ENCODE measurements at regions not wholly inside any gene's neighbourhood (a gene's known extent, or its start where the extent isn't known, plus 50 kb on each side); places are given as distances from the start of the nearest gene placed in this dataset.

DNA sequence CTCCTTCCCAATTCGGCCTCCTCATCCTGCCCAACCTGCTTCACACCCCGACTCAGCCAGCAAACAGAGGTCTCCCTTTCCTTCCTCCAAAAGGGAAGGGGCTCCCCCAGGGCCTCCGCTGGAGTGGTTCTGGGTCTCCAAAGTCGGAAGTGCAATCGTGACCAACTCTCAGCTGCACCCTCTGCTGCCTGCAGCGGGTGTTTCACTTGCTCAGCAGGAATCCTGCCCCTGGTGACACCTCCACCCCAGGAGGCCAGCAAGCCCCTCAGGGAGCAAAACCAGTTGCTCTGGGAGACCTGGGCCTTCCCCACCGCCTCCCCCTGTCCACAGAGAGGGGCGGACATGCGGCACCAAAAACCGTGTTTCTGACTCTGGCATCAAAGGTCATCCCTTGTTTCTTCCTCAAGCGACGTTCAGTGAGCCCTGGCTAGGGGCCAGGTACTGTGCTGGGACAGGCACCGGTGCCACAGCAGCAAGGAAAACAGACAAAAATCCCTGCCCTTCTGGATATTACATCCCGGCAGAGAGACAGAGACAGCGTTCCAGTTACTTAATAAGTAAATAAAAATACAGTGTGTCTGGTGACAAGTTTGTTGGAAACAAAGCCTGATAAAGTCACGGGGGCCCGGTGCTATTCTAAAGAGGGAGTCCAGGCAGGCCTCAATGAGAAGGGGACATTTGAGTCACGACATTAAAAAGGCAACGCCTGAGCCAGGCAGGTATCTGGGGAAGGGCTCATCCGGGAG lies 219.0 kb downstream of the BMP7 start:
- H3K9me3 ChIP-seq = no peaks in the 10 kb centered on the region
- 32% methylated on average over 20 of the region's 20 CpGs for WGBS
- no peaks in the 10 kb centered on the region for H3K36me3 ChIP-seq
- H3K27me3 ChIP-seq = peaks cover 11% of the 10 kb centered on the region
- peak overlapping the region; percentile 51 for H3K27ac ChIP-seq
- peaks cover 49% of the 10 kb centered on the region for H3K4me1 ChIP-seq
- peak in 1 of 2 donors; percentile 72 for DNase-seq (ENCODE audit: low spot score in 2 of 2)
- no peak overlapping the region for H3K4me3 ChIP-seq
- TF ChIP-seq EP300 (IDR thresholded peaks at IDR 0.05) = no peak
- TF ChIP-seq POLR2A (IDR thresholded peaks at IDR 0.05) = no peak
- no peak for TF ChIP-seq POLR2AphosphoS5 (IDR thresholded peaks at IDR 0.05)
- TF ChIP-seq, protein P1, sequence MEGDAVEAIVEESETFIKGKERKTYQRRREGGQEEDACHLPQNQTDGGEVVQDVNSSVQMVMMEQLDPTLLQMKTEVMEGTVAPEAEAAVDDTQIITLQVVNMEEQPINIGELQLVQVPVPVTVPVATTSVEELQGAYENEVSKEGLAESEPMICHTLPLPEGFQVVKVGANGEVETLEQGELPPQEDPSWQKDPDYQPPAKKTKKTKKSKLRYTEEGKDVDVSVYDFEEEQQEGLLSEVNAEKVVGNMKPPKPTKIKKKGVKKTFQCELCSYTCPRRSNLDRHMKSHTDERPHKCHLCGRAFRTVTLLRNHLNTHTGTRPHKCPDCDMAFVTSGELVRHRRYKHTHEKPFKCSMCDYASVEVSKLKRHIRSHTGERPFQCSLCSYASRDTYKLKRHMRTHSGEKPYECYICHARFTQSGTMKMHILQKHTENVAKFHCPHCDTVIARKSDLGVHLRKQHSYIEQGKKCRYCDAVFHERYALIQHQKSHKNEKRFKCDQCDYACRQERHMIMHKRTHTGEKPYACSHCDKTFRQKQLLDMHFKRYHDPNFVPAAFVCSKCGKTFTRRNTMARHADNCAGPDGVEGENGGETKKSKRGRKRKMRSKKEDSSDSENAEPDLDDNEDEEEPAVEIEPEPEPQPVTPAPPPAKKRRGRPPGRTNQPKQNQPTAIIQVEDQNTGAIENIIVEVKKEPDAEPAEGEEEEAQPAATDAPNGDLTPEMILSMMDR (IDR thresholded peaks at IDR 0.05) = no peak

DNA sequence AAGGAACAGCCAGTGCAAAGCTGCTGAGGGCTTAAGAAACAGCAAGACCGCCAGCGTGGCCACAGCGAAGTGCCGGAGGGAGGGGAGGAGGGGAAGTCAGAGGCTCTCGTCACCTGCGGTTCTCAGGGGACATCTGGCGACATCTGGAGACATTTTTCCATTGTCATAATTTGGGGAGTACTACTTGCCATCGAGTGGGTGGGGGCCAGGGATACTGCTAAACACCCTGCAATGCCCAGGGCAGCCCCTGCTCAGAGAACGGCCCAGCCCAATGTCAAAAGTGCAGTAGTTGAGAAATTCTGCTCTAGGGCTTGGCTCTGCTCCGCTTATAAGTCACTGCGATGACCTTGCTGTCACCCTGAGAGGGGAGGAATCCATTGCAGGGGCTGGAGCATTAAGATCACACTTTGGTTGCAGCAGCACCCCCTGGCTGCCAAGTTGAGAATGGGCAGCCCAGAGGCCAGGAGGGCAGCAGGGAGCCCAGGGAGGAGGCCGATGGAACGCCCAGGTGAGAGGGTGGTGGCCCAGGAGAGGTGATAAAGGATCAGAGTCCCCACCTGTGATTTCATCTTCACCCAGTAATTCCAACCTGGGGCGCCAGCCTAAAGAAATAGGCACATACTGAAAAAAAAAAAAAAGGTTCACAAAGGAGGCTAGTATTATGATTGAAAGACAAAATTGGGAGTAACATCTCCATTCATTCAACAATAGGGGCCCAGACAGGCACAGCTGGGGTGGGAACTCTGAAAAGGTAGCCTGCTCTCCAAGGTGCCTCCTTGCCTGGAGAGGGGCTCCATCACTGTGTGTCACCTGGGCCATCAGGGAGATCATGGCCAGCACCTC lies 218.2 kb downstream of the BMP7 start:
- TF ChIP-seq EP300 (IDR thresholded peaks at IDR 0.05) (no peak), POLR2AphosphoS5 (IDR thresholded peaks at IDR 0.05) (peak in 1 of 3 donors; percentile 42), POLR2A (IDR thresholded peaks at IDR 0.05) (no peak)
- TF ChIP-seq, protein P1 (IDR thresholded peaks at IDR 0.05) = peak; percentile 44 to 61
- H3K9me3 ChIP-seq = no peaks in the 10 kb centered on the region
- peaks cover 42% of the 10 kb centered on the region for H3K4me1 ChIP-seq
- H3K4me3 ChIP-seq = no peak overlapping the region
- DNase-seq (ENCODE audit: low spot score in 2 of 2) = peak in 1 of 2 donors; percentile 67
- 33% methylated on average over 12 of the region's 14 CpGs for WGBS
- H3K27me3 ChIP-seq = peaks cover 11% of the 10 kb centered on the region
- H3K36me3 ChIP-seq = no peaks in the 10 kb centered on the region
- H3K27ac ChIP-seq = peak overlapping the region; percentile 51

DNA sequence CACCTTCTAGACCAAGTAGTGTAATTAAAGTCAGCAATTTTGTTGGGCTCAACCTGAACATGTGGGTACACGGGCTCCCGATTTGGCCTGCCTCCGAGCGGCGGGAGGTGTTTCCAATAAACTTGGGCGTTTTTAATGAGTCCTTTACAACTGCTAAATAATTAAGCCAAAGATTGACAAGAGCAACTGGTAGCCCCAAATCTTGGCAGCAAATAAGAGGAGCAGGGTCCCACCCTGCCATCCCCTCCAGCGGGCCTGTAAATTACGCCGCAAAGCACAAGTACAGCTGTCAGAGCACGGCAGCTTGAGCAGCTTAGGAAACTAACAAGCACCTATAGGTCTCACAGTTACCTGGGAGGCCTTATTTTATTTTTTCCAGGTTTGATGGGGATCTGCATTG lies 217.1 kb downstream of the BMP7 start:
- H3K9me3 ChIP-seq = no peaks in the 10 kb centered on the region
- peaks cover 39% of the 10 kb centered on the region for H3K4me1 ChIP-seq
- no peaks in the 10 kb centered on the region for H3K36me3 ChIP-seq
- TF ChIP-seq POLR2A (IDR thresholded peaks at IDR 0.05) (no peak), POLR2AphosphoS5 (IDR thresholded peaks at IDR 0.05) (no peak), EP300 (IDR thresholded peaks at IDR 0.05) (no peak)
- TF ChIP-seq, protein P1 (IDR thresholded peaks at IDR 0.05) = no peak
- no peak overlapping the region for H3K4me3 ChIP-seq
- no peak for DNase-seq (ENCODE audit: low spot score in 2 of 2)
- 58% methylated on average over 10 of the region's 10 CpGs for WGBS
- peak overlapping the region; percentile 34 for H3K27ac ChIP-seq
- peaks cover 5% of the 10 kb centered on the region for H3K27me3 ChIP-seq

DNA sequence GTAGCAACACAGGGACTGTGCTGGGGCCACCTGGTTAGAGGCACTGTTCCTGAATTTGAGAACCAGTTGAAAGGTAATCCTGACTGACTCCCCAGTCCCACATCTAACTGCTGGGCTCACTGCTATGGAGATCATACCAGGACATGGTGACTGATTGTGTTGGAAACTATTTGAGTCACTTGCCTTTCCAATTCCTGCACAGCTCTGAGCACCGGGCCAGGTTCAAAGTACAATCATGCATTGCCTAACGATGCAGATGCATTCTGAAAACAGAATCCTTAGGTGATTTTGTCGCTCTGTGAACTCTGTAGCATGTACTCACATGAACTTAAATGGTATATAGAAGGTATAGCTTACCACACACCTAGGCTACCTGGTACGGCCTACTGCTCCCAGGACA lies 215.3 kb downstream of the BMP7 start:
- H3K27ac ChIP-seq = no peak overlapping the region
- H3K9me3 ChIP-seq = no peaks in the 10 kb centered on the region
- no peak for DNase-seq (ENCODE audit: low spot score in 2 of 2)
- no peak overlapping the region for H3K4me3 ChIP-seq
- H3K27me3 ChIP-seq = peaks cover 5% of the 10 kb centered on the region
- WGBS = 61% methylated on average over 4 of the region's 4 CpGs
- H3K4me1 ChIP-seq = peaks cover 39% of the 10 kb centered on the region
- H3K36me3 ChIP-seq = no peaks in the 10 kb centered on the region
- TF ChIP-seq POLR2AphosphoS5 (IDR thresholded peaks at IDR 0.05) (no peak), EP300 (IDR thresholded peaks at IDR 0.05) (no peak), POLR2A (IDR thresholded peaks at IDR 0.05) (no peak)
- TF ChIP-seq, protein P1 (IDR thresholded peaks at IDR 0.05) = no peak

DNA sequence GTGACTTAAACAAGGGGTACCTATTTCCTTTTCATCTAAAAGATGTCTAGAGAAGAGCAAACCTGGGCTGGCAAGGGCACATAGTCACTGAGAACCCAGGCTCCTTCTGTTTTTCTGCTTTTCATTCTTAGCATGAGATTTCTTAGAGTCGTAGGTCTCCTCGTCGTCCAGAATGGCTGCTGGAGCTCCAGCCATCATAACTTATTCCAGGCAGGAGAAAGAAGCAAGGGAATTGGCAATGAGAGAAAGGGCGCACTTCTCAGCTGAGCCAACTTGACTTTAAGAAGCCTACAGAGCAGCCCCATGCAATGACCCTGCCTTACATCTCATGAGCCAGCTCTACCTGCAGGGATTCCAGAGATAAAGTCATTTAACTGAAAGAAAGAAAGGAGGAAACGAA lies 213.4 kb downstream of the BMP7 start:
- peaks cover 30% of the 10 kb centered on the region for H3K4me1 ChIP-seq
- WGBS = 90% methylated on average over 5 of the region's 5 CpGs
- no peaks in the 10 kb centered on the region for H3K9me3 ChIP-seq
- no peaks in the 10 kb centered on the region for H3K27me3 ChIP-seq
- H3K27ac ChIP-seq = peak overlapping the region; percentile 85
- TF ChIP-seq POLR2AphosphoS5 (IDR thresholded peaks at IDR 0.05) (no peak), EP300 (IDR thresholded peaks at IDR 0.05) (no peak), POLR2A (IDR thresholded peaks at IDR 0.05) (no peak)
- TF ChIP-seq, protein P1 (IDR thresholded peaks at IDR 0.05) = no peak
- H3K4me3 ChIP-seq = no peak overlapping the region
- no peaks in the 10 kb centered on the region for H3K36me3 ChIP-seq
- no peak for DNase-seq (ENCODE audit: low spot score in 2 of 2)

All from suprapubic skin (tissue), 4 donors.